GM12878 (cell line): ENCODE measurements at regions not wholly inside any gene's neighbourhood (a gene's known extent, or its start where the extent isn't known, plus 50 kb on each side); places are given as distances from the start of the nearest gene placed in this dataset.

Experiments
- ATF7 ChIP-seq: fragments of 450-650 bp; IDR thresholded peaks from 2 replicates; pipeline ENCODE4 v1.6.1; 2016; ENCODE audit warnings: low read depth, mild to moderate bottlenecking
- BCL3 ChIP-seq: IDR thresholded peaks from 2 replicates; pipeline ENCODE4 v1.6.1; 2011; ENCODE audit warnings: borderline replicate concordance, low read depth, mild to moderate bottlenecking, moderate library complexity, low read length; ENCODE audit not compliant: insufficient read depth, poor library complexity, severe bottlenecking
- CBX5 ChIP-seq: sonication (generic); IDR thresholded peaks from 2 replicates; pipeline ENCODE4 v1.6.1; 2016; ENCODE audit warnings: low read depth, moderate library complexity, mild to moderate bottlenecking, inconsistent platforms
- CREM ChIP-seq: IDR thresholded peaks from 2 replicates; pipeline ENCODE4 v1.6.1; 2014; ENCODE audit warnings: antibody characterized with exemption, low read depth
- E4F1 ChIP-seq: fragments of 450-650 bp; IDR thresholded peaks from 2 replicates; pipeline ENCODE4 v1.6.1; 2018; ENCODE audit warnings: borderline replicate concordance, mild to moderate bottlenecking; ENCODE audit not compliant: partially characterized antibody
- EP300 ChIP-seq, 2 experiments: fragments of 150-350 bp in 1 of 2; IDR thresholded peaks; 2 replicates each; pipeline ENCODE4 v1.6.1; 2011 to 2012; ENCODE audit warnings: low read depth in 2 of 2, low read length in 2 of 2, borderline replicate concordance in 1 of 2, improper control_type of control experiment in 1 of 2, inconsistent platforms in 1 of 2; ENCODE audit not compliant: control insufficient read depth in 1 of 2
- ESRRA ChIP-seq: IDR thresholded peaks from 2 replicates; pipeline ENCODE4 v1.6.1; 2012; ENCODE audit warnings: mild to moderate bottlenecking, low read length, improper control_type of control experiment
- KAT2A ChIP-seq: conservative IDR thresholded peaks from 2 replicates; pipeline ENCODE4 v1.6.1; 2011; ENCODE audit warnings: low read depth, low read length; ENCODE audit not compliant: control insufficient read depth
- MLLT1 ChIP-seq: fragments of 450-650 bp; IDR thresholded peaks from 2 replicates; pipeline ENCODE4 v1.6.1; 2016; ENCODE audit warnings: mild to moderate bottlenecking
- NBN ChIP-seq: fragments of 450-650 bp; IDR thresholded peaks from 2 replicates; pipeline ENCODE4 v1.6.1; 2016
- NRF1 ChIP-seq: conservative IDR thresholded peaks from 2 replicates; pipeline ENCODE4 v1.6.1; 2011; ENCODE audit warnings: mild to moderate bottlenecking, low read depth, low read length, improper control_type of control experiment
- POLR2AphosphoS5 ChIP-seq: IDR thresholded peaks from 2 replicates; pipeline ENCODE4 v1.6.1; 2011; ENCODE audit warnings: mild to moderate bottlenecking, low read length, inconsistent platforms
- SRF ChIP-seq, 2 experiments: IDR thresholded peaks; 2 replicates each; pipeline ENCODE4 v1.6.1; 2011; ENCODE audit warnings: low read depth in 2 of 2, low read length in 2 of 2, mild to moderate bottlenecking in 1 of 2, moderate library complexity in 1 of 2
- STAT1 ChIP-seq: fragments of 450-650 bp; conservative IDR thresholded peaks from 2 replicates; pipeline ENCODE4 v1.6.1; 2014; ENCODE audit warnings: antibody characterized with exemption, mild to moderate bottlenecking
- TCF12 ChIP-seq: IDR thresholded peaks from 2 replicates; pipeline ENCODE4 v1.6.1; 2011; ENCODE audit warnings: low read depth, mild to moderate bottlenecking, low read length
- TCF7 ChIP-seq: IDR thresholded peaks from 2 replicates; pipeline ENCODE4 v1.6.1; 2014; ENCODE audit warnings: antibody characterized with exemption, borderline replicate concordance
- USF2 ChIP-seq: IDR thresholded peaks from 2 replicates; pipeline ENCODE4 v1.6.1; 2011; ENCODE audit warnings: low read depth, low read length, improper control_type of control experiment, borderline replicate concordance
- ZBED1 ChIP-seq: IDR thresholded peaks from 2 replicates; pipeline ENCODE4 v1.6.1; 2016; ENCODE audit warnings: borderline replicate concordance
- TF ChIP-seq, protein P1 (sequence below): fragments of 450-650 bp; IDR thresholded peaks from 2 replicates; pipeline ENCODE4 v1.6.1; 2017; ENCODE audit warnings: borderline replicate concordance
- TF ChIP-seq, protein P2 (sequence below): IDR thresholded peaks from 2 replicates; pipeline ENCODE4 v1.6.1; 2011; ENCODE audit warnings: borderline replicate concordance, low read depth, mild to moderate bottlenecking, moderate library complexity, mixed read lengths, low read length; ENCODE audit not compliant: insufficient read depth; ENCODE audit errors: extremely low read length
- TF ChIP-seq, protein P3 (sequence below): IDR thresholded peaks from 2 replicates; pipeline ENCODE4 v1.6.1; 2011; ENCODE audit warnings: mild to moderate bottlenecking, low read depth, low read length, moderate library complexity; ENCODE audit not compliant: insufficient replicate concordance

DNA sequence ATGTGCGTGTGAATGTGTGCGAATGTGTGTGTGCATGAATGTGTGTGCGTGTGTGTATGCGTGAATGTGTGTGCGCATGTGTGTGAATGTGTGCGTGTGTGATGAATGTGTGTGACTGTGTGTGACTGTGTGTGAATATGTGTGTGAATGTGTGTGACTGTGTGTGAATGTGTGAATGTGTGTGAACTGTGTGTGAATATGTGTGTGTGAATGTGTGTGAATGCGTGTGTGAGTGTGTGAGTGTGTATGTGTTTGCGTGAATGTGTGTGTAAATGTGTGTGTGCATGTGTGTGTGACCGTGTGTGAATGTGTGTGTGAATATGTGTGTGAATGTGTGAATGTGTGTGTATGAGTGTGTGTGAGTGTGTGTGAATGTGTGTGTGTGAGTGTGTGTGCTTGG is 1103.8 kb downstream of the TSN start (continued):
- TF ChIP-seq ZBED1 (no peak), KAT2A (no peak), NBN (peak; percentile 58; the same call in 1 of the 2 replicates), STAT1 (no peak), ATF7 (no peak), TCF7 (no peak), CBX5 (no peak), BCL3 (peak; percentile 82), SRF (IDR thresholded peaks at IDR 0.05; ENCODE audit: low read depth in 2 of 2, low read length in 2 of 2) (no peak), EP300 (IDR thresholded peaks at IDR 0.05; ENCODE audit: borderline replicate concordance in 1 of 2, control insufficient read depth in 1 of 2, low read depth in 2 of 2, low read length in 2 of 2) (no peak), TCF12 (no peak), E4F1 (peak; percentile 14), CREM (no peak), POLR2AphosphoS5 (no peak), ESRRA (no peak), NRF1 (no peak), USF2 (no peak), MLLT1 (0 out of 2 replicates have a peak, but pooled peaks have one; percentile 42)
- TF ChIP-seq, protein P1, sequence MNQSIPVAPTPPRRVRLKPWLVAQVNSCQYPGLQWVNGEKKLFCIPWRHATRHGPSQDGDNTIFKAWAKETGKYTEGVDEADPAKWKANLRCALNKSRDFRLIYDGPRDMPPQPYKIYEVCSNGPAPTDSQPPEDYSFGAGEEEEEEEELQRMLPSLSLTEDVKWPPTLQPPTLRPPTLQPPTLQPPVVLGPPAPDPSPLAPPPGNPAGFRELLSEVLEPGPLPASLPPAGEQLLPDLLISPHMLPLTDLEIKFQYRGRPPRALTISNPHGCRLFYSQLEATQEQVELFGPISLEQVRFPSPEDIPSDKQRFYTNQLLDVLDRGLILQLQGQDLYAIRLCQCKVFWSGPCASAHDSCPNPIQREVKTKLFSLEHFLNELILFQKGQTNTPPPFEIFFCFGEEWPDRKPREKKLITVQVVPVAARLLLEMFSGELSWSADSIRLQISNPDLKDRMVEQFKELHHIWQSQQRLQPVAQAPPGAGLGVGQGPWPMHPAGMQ: peak; percentile 24; the same call in 1 of the 2 replicates
- TF ChIP-seq, protein P2, sequence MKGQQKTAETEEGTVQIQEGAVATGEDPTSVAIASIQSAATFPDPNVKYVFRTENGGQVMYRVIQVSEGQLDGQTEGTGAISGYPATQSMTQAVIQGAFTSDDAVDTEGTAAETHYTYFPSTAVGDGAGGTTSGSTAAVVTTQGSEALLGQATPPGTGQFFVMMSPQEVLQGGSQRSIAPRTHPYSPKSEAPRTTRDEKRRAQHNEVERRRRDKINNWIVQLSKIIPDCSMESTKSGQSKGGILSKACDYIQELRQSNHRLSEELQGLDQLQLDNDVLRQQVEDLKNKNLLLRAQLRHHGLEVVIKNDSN: no peak
- TF ChIP-seq, protein P3, sequence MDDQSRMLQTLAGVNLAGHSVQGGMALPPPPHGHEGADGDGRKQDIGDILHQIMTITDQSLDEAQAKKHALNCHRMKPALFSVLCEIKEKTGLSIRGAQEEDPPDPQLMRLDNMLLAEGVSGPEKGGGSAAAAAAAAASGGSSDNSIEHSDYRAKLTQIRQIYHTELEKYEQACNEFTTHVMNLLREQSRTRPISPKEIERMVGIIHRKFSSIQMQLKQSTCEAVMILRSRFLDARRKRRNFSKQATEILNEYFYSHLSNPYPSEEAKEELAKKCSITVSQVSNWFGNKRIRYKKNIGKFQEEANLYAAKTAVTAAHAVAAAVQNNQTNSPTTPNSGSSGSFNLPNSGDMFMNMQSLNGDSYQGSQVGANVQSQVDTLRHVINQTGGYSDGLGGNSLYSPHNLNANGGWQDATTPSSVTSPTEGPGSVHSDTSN: peak; percentile 42
- TF ChIP-seq, all 136 proteins: peak for 9
